Left cardiac atrium (tissue), 4 donors: ENCODE measurements at regions not wholly inside any gene's neighbourhood (a gene's known extent, or its start where the extent isn't known, plus 50 kb on each side); places are given as distances from the start of the nearest gene placed in this dataset.

ENCODE experiments used
- ATAC-seq, 2 donors: fragments of 200-7000 bp; cut with Tn5 transposase; one replicate each; pipeline ENCODE4 v1.9.1; 2020; ENCODE audit warnings: mild to moderate bottlenecking in 2 of 2, moderate library complexity in 2 of 2
- DNase-seq: peaks from one replicate; pipeline ENCODE4 v3.0.0-alpha.2; 2020
- intact Hi-C, 2 donors: fragments of 100-400 bp; cut with DNase I; formaldehyde crosslinking; loops; one replicate each; pipeline versions ENCODE4 v1.14.1 to v1.15.1; 2022 to 2023
- donor health status: DM: no; HTN: yes; CAD: no.
- donor health status: DM: no; HTN: yes; CAD: no; lungs with severe emphysema.
- donor health status: DM: yes; HTN: yes; CAD: no.
- donor health status: Dilated cardiomyopathy.

- DNase-seq (no peak), ATAC-seq (peak; percentile 81 to 89)
- intact Hi-C loops = no loop called here
Measured at GRCh38 chr1:58391056-58391455, 155.5 kb downstream of the OMA1 start.

DNA sequence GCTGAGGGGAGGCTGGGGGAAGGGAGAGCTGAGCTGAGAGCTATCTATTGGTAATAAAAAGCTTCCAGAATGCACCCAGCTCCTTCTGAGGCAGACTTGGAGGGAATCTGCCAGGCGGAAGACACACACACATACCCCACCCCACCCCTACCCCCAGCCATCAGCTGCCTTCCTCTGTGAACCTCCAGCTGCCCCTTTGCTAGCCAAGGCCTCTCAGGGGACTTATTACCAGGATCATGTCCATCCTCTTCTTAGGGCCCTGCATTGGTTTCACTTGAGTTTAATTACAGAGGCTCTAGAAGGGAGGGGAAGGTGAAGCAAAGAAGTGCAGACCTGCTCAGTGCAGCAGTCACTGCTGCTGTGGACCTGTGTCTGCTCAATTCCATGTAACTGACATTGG is 156.4 kb downstream of the OMA1 start:
- no peak for ATAC-seq
- no peak for DNase-seq
- intact Hi-C loops = no loop called here

GRCh38 chr1:58380345-58380744 is 166.2 kb downstream of the OMA1 start:
- no peak for DNase-seq
- intact Hi-C loops = no loop called here
- ATAC-seq = no peak

DNA sequence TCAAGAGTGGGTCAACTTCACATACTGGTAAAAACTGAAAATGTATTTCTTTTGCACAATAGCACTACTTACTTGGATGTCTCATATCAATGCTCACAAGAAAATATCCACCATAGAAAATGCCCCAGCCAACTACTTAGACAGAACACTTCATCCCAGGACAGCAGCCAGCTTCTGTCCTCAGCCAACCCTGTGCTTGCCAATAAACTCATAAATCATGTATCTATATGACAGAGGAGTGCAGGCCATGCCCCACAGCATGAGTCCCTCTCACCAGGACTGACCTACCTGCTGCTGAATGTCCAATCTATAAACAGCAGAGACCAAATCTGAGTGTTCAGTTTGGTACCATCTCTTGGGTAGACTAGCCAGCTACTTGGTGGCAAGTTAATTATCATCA is 179.3 kb downstream of the OMA1 start:
- no peak for ATAC-seq
- intact Hi-C loops = no loop called here
- no peak for DNase-seq

DNA sequence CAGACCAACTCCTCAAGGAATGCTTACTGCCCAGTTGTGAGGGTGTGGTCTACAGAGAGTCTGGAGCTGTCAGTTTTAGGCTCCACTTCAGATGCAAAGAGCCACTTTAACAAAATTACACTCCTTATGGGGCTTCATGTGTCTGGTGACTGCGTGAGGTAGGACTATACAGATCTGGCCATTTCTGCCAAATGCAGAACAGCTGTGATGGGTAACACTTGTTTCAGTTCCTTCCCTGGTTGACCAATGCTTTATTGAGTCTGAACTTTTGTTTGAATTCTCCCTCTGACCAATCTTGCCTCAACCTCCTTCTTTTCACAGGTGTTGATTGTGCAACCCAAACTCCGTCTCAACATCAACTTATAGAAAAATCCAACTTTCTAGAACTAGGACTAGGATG is 181.2 kb downstream of the OMA1 start:
- DNase-seq (no peak), ATAC-seq (no peak)
- intact Hi-C loops = no loop called here

GRCh38 chr1:58363585-58363984 is 182.9 kb downstream of the OMA1 start:
- DNase-seq (no peak), ATAC-seq (no peak)
- intact Hi-C loops = no loop called here

GRCh38 chr1:58361134-58361533 is 185.4 kb downstream of the OMA1 start:
- DNase-seq = no peak
- intact Hi-C loops = no loop called here
- ATAC-seq = no peak

GRCh38 chr1:58358346-58358745 is 188.2 kb downstream of the OMA1 start:
- ATAC-seq (no peak), DNase-seq (no peak)
- intact Hi-C loops = no loop called here

DNA sequence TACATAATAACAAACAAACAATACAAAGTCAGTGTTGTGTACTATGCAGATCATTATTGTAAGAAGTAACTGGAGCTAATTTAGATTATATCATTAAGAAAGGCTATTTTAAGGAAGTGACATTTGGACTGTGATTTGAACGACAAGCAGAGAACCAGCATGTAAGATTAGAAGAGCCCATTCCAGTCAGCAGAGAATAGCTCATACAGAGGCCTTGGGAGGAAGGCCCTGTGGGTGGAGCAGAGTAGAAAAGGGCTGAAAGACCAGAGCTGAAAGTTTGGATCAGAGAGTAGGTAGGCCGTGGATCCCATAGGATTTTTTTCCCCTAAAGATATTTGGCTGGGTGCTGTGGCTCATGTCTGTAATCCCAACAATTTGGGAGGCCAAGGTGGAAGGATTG is 190.1 kb downstream of the OMA1 start:
- peak in 1 of 2 donors; percentile 47 for ATAC-seq
- intact Hi-C loops = no loop called here

GRCh38 chr1:58353168-58353567 is 193.4 kb downstream of the OMA1 start:
- intact Hi-C loops = no loop called here

More for the DNA sequence above, 190.1 kb downstream of the OMA1 start:
- no peak for DNase-seq

DNA sequence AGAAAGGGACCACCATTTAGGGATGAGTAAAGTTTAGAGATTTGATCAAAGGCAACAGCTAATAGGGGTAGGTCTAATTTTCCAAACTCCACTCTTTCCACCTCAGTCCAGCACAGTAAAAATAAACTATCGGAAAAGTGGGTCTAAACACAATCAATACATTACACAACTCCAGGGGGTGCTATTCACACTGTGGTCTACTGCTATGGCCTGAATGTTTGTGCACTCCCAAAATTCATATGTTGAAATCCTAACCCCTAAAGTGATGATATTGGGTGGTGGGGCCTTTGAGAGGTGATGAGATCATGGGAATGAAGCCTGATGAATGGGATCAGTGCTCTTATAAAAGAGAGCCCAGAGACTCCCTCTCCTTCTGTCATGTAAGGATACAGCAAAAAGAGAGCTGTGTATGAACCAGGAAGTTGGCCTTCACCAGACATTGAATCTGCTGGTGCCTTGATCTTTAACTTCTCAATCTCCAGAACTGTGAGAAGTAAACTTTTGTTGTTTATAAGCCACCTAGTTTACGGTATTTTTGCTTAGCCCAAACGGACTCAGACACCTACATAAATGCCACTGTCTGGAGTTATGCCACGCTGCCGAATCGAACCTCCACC is 193.9 kb downstream of the OMA1 start:
- intact Hi-C loops = no loop called here
- DNase-seq = no peak
- ATAC-seq = no peak

More at GRCh38 chr1:58353168-58353567, 193.4 kb downstream of the OMA1 start:
- no peak for DNase-seq
- no peak for ATAC-seq

- DNase-seq (no peak), ATAC-seq (no peak)
- intact Hi-C loops = no loop called here
Measured at GRCh38 chr1:58346036-58346355, 200.5 kb downstream of the OMA1 start.

DNA sequence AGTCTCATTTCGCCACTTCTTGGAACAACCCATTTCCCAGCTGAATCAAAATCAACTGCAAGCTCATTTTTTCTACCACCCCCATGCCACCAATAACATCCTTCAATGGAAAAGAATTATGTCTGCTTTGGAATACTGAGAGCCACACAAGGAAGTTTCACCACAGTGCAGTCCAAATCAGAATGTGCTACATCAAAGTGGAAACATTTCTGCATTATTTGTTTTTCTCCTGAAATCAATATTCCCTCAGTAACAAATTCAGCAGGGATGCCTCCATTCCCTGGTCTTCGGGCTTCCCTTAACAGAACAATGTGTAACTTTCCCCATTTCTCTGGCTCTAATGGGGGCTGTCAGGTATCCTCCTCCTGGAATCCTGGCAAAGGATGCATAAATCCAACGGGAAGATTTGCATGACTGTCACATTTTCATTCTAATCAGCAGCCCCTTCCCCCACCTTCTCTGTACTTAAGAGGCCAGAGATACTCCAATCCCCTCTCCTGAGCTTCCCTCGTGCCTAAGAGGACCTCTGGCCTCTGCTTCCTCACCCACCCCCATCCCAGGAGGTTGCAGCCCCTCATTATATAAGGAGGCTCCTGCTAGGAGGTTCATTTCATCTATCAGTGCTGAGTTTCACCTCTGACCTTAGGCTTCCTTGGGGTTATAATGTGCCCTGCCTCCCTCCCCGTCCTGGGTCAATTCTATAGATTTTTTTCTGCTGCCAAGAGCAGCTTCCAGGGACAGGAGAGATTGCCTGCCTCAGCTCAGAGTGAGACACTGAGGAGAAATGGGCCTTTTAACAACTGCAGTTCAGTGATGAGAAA is 201.1 kb downstream of the OMA1 start:
- no peak for ATAC-seq
- intact Hi-C loops = no loop called here
- DNase-seq = no peak

DNA sequence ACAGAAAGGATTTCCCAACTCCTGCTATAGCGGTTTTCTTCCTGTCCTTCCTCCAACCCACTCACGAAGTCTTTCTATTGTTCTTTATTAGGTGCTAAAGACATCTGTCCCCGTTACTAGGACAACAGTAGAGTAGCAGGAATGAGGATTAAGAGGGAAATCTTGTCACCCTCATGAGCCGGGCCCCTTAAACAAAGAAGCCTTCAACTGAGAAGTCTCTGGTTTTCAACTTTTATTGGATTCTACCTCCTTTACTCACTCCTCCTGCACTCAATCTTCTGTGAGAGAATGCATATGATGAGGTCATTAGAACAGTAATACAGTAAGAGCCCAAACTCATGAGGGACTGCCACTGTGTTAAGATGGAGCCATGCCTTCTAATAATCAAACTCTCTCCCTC is 206.3 kb downstream of the OMA1 start:
- intact Hi-C loops = no loop called here
- no peak for DNase-seq
- no peak for ATAC-seq

DNA sequence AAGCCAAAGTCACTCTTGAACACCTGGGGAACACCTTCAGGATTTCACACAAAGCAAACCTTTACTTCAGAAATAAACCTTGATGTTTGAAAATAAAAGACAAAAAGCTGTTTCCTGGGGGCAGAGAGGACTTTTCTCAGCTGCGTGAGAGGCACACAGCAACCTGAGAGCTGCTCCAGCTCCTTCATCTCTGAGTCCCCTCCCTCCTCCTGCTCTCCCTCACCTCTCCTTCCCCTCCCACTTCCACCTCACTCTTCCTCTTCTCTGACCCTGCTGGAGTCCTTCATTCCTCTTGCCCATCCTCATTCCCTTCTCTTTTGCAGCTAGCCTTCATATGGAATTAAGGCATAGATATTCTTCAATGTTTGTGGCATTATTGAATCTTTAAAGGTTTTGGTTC is 208.4 kb downstream of the OMA1 start:
- ATAC-seq (no peak), DNase-seq (no peak)
- intact Hi-C loops = no loop called here

DNA sequence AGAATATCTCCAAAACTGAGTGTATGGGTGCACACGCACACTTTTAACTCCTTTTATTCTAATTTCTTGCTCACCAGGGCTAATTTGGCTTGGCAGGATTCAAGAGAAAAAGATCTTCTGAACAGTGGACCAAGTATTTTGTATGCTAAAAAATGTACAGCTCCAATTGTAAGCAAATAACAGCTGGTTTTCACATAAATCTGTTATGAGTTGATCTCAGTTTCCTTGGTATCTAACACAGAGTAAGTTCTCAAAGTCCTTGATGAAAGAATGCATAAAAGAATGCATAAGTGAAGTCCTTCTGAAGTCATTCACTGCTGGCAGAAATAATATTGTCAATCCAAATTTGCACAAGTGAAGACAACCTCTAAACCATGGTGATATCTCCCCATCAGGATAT is 213.0 kb downstream of the OMA1 start:
- intact Hi-C loops = no loop called here
- no peak for ATAC-seq
- no peak for DNase-seq

- ATAC-seq = no peak
- intact Hi-C loops = no loop called here
- DNase-seq = no peak
Measured at GRCh38 chr1:58331156-58331555, 215.4 kb downstream of the OMA1 start.

GRCh38 chr1:58325866-58326265 is 220.7 kb downstream of the OMA1 start:
- no peak for ATAC-seq
- intact Hi-C loops = no loop called here
- DNase-seq = no peak

- intact Hi-C loops = no loop called here
- DNase-seq = no peak
- ATAC-seq = no peak
Measured at GRCh38 chr1:58324558-58324957, 222.0 kb downstream of the OMA1 start.

DNA sequence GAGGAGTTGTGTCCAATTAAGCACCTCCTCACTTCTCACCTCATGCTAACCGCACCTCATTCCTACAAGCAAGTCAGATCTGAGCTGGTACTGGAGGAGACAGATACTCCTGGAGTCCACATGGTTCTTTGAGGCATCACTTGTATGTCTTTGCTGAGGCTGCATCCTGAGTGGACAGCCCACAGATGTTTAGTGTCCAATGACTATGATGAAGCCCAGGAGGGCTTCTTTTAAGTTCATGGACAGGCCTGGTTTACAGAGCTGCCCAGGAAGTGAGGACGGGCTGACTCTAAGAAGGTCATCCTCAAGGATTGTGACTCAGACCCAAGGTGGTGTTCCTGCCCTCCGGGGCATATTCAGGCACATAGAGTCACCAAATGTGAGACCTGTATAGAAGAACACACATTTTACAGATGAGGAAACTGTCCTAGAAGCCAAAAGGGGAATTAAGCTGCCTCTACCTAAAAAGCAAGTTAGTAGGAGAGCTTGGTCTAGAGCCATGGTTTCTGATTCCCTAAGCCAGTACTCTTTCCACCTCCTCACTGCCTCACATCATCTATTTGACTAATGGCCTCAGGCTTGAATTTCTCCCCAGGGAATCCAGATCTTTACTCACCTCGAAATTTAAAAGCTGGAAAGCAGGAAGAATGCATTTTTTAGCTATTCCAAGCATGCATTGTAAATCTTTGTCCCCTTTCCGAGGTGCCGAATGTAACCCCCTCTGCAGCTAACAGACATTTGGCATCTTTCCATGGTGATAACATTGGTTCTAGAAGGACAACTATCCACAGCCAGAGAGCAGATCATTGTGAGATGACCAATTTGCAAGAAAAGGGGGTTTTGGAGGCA is 228.1 kb downstream of the OMA1 start:
- intact Hi-C loops = no loop called here
- DNase-seq = no peak
- ATAC-seq = no peak
